ENCODE measurements at regions not wholly inside any gene's neighbourhood (a gene's known extent, or its start where the extent isn't known, plus 50 kb on each side); places are given as distances from the start of the nearest gene placed in this dataset.

DNA sequence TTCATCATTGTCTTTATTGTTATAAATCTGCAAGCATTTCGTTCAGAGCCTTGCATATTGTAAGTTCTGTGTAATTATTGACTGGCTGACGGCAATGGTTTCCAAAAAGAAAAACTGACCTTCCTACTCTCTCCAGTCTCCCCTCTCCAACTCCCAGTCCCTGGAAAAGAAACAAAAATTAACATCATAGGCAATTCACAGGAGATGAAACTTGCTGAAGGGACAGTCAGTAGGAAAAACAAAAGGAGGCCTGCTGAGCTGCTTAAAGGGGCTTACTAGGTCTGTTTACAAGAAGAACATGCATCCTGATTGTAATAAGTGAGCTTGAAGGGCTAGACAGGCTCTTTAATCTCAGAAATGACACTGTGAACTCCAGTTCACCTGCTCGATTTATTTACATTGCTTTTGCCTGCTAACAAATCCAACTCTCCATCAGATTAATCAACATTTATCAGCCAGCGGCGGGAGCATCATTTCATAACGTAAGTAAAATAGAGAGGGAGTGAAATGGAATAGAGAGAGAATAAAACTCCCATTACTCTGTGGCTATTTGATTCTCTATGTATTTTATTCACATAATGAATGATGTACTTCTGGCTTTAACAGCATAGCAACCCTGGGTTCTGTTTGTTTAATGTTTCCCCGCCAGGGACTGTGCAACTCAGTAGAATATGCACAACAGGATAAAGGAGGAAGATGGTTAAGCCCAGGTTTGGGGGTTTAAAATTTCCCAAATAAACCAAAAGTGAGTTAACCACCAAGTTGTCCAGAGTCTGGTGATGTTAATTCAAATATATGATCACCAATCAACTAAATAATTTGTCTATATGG, 256.7 kb upstream of the SETBP1 start:
- 77 to 80% methylated on average over 7 of the region's 7 CpGs for WGBS, 2 donors
- no peaks in the 10 kb centered on the region for H3K9me3 ChIP-seq
- no peak for DNase-seq
- H3K27me3 ChIP-seq: no peaks in the 10 kb centered on the region
- intact Hi-C loops (cut with DNase I; ENCODE audit: low total_unique reads): no loop called here
- H3K4me3 ChIP-seq: no peak overlapping the region
- H3K27ac ChIP-seq: no peak overlapping the region
- TF ChIP-seq, protein P1, sequence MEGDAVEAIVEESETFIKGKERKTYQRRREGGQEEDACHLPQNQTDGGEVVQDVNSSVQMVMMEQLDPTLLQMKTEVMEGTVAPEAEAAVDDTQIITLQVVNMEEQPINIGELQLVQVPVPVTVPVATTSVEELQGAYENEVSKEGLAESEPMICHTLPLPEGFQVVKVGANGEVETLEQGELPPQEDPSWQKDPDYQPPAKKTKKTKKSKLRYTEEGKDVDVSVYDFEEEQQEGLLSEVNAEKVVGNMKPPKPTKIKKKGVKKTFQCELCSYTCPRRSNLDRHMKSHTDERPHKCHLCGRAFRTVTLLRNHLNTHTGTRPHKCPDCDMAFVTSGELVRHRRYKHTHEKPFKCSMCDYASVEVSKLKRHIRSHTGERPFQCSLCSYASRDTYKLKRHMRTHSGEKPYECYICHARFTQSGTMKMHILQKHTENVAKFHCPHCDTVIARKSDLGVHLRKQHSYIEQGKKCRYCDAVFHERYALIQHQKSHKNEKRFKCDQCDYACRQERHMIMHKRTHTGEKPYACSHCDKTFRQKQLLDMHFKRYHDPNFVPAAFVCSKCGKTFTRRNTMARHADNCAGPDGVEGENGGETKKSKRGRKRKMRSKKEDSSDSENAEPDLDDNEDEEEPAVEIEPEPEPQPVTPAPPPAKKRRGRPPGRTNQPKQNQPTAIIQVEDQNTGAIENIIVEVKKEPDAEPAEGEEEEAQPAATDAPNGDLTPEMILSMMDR (IDR thresholded peaks at IDR 0.05): no peak
- no peak for TF ChIP-seq POLR2A (IDR thresholded peaks at IDR 0.05)
- H3K36me3 ChIP-seq (ENCODE audit: low read depth, missing control alignments): no peaks in the 10 kb centered on the region
- H3K4me1 ChIP-seq: no peaks in the 10 kb centered on the region

GRCh38 chr18:44424645-44425035, 256.0 kb upstream of the SETBP1 start:
- DNase-seq: no peak
- no peak overlapping the region for H3K27ac ChIP-seq
- no peak overlapping the region for H3K4me3 ChIP-seq
- TF ChIP-seq, protein P1 (IDR thresholded peaks at IDR 0.05): no peak
- TF ChIP-seq POLR2A (IDR thresholded peaks at IDR 0.05): no peak
- H3K36me3 ChIP-seq (ENCODE audit: low read depth, missing control alignments): no peaks in the 10 kb centered on the region
- H3K4me1 ChIP-seq: no peaks in the 10 kb centered on the region
- H3K27me3 ChIP-seq: no peaks in the 10 kb centered on the region
- no peaks in the 10 kb centered on the region for H3K9me3 ChIP-seq
- intact Hi-C loops (cut with DNase I; ENCODE audit: low total_unique reads): no loop called here
- 84 to 92% methylated on average over 2 of the region's 2 CpGs for WGBS, 2 donors

DNA sequence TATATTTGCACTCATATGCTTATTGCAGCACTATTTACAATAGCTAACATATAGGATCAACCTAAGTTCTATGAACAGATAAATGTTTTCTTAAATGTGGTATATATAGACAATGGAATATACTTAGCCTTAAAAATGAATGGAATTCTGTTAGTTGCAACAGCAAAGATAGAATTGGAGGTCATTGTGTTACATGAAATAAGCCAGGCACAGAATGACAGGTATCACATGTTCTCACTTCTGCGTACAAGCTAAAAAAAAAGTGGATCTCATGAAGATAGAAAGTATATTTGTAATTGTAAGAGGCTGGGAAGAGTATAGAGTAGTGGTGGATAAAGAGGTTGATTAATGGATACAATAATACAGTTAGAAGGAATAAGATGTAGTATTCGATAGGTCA, 255.5 kb upstream of the SETBP1 start:
- no peaks in the 10 kb centered on the region for H3K4me1 ChIP-seq
- H3K4me3 ChIP-seq: no peak overlapping the region
- TF ChIP-seq, protein P1 (IDR thresholded peaks at IDR 0.05): no peak
- TF ChIP-seq POLR2A (IDR thresholded peaks at IDR 0.05): no peak
- intact Hi-C loops (cut with DNase I; ENCODE audit: low total_unique reads): no loop called here
- H3K9me3 ChIP-seq: no peaks in the 10 kb centered on the region
- no peaks in the 10 kb centered on the region for H3K36me3 ChIP-seq (ENCODE audit: low read depth, missing control alignments)
- WGBS, 2 donors: 76 to 80% methylated on average over 2 of the region's 2 CpGs
- no peak overlapping the region for H3K27ac ChIP-seq
- no peaks in the 10 kb centered on the region for H3K27me3 ChIP-seq
- DNase-seq: no peak

DNA sequence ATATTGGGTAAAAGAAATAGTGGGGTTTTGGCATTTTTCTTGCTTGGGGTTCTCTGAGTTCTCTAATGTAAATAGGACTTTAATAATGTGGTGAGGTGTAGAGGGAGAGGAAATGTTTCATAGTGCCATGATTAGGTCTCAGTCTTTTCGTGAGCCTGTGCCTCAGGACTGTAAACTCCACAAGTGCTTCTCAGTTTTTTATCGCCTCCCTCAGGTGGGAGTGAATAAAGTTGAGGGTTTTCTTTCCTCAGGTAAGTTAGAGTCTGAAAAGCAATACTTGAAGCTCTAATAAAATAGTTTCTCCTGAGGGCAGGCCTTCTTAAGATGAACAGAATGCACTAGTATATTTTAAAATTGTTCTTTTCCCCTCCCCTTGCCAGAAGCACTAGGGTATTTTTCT, 243.1 kb upstream of the SETBP1 start:
- Histone ChIP-seq H3K36me3 (ENCODE audit: low read depth, missing control alignments) (no peaks in the 10 kb centered on the region), H3K27ac (no peak overlapping the region), H3K27me3 (no peaks in the 10 kb centered on the region), H3K4me3 (no peak overlapping the region), H3K4me1 (no peaks in the 10 kb centered on the region), H3K9me3 (no peaks in the 10 kb centered on the region)
- no peak for TF ChIP-seq POLR2A (IDR thresholded peaks at IDR 0.05)
- TF ChIP-seq, protein P1 (IDR thresholded peaks at IDR 0.05): no peak
- WGBS, 2 donors: 87 to 91% methylated on average over 2 of the region's 2 CpGs
- no peak for DNase-seq
- intact Hi-C loops (cut with DNase I; ENCODE audit: low total_unique reads): no loop called here

DNA sequence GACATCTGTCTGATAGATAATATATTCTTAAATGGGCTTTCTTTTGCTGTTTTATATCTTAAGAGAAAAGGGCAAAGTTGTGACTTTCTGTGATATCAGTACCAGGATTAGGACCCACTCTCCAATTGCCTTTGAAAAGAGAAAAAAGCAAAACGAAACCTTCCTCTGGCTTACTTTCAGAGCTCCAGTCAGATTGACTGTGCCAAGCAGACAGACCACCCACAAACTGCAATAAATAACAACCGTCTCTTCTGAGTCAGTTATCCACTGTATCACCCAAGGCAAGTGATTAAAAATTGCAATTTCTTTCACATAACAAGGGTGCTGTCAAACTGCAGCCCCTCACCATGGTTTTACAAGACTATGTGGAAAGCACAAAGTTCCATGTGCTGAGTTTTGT, 230.5 kb upstream of the SETBP1 start:
- TF ChIP-seq, protein P1 (IDR thresholded peaks at IDR 0.05): no peak
- TF ChIP-seq POLR2A (IDR thresholded peaks at IDR 0.05): no peak
- intact Hi-C loops (cut with DNase I; ENCODE audit: low total_unique reads): no loop called here
- 9 to 37% methylated on average over 2 of the region's 2 CpGs for WGBS, 2 donors
- DNase-seq: no peak
- Histone ChIP-seq H3K4me3 (no peak overlapping the region), H3K4me1 (no peaks in the 10 kb centered on the region), H3K27me3 (no peaks in the 10 kb centered on the region), H3K36me3 (ENCODE audit: low read depth, missing control alignments) (no peaks in the 10 kb centered on the region), H3K27ac (no peak overlapping the region), H3K9me3 (no peaks in the 10 kb centered on the region)
